Germinal center (tissue), 1 donor: ENCODE measurements at regions not wholly inside any gene's neighbourhood (a gene's known extent, or its start where the extent isn't known, plus 50 kb on each side); places are given as distances from the start of the nearest gene placed in this dataset.
"Not testable (repeated sequence)": the region's sequence is repeated elsewhere in the genome, so short reads cannot be mapped to it uniquely, and the experiment has no call there.

Experiments
- DNase-seq: peaks from one replicate; pipeline ENCODE4 v3.0.0; 2012; ENCODE audit warnings: mixed read lengths, low spot score

DNA sequence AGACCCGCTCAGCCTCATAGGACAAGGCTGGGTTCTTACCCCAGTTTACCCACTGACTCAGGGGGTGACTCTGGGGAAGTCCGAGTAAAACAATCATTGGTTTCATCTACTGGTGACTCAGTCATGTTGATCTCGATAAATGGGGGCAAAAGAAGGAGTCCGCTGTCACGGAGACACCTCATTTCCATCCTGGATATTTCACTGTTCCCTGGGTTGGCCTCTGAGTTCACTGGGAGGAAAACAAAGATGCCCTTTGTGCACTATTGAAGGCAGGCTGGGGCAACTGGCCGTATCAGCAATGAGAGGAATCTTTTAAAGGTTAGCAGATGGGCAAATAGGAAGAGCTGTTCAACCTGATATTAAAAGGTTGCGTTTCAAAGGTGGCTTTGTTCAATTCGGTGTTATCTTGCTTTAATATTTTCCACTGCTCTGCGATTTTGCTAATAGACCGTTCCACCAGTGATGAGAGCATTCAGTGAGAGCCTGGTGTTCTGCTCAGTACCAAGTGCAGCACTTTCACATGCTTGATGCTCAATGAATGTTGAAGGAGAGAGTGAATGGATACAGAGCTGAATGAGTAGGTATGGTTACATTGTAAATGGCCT, 110.2 kb upstream of the EGFLAM start:
- DNase-seq, result no peak

DNA sequence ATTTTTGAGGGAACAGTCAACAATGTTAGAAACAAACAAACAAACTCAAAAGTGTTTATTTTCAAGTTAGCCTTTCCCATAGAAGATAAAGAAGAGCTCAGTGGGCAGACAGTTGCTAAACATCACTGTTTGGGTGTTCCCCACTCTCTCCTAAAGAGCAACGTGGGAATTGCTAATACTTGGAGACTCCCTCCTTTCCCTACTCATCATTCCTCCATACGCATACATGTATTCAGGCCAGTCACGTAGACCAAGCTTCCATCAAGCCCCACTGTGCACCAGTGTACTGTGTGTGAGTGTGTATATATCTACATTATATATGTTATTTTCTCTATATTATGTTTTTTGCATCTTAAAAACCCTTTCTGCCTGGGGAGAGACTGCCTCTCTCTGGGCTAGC, 115.0 kb upstream of the EGFLAM start:
- DNase-seq, result no peak

DNA sequence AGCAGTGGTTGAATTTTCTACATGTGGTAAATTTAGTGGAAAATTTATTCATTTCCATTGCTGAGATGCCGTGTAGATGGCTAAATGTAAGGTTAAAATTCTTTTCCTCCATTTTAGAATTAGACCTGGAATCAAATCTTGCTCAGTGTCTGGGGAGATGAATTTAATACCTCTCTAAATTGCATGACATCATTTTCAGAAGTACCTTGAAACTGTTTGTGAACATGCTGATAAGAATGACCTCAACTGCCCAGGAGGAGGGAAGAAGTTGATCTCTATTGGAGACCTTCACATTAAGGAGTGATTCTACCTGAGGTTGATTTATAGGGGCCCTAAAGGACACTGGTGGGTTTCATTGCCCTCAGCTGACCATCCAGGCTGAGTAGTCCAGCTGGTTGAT, 116.7 kb upstream of the EGFLAM start:
- DNase-seq, result no peak

DNA sequence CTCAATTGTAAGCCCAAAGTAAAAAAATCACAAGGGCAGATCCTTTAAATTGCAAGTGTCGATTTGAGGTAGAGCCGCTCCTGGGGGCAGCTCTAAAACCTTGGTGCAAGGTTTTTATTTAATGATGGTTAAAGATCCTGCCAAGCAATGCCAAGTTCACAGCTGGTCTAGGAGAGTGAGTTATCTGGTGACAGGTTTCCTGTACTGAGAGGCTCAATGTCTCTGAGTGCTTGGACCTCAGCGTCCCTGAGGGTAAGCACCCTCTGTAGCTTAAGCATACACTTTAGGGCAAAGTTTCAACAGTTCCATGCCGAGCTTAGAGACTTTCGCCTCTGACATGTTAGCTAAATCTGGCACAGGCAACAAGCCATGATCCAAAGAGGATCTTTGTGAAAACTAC, 119.8 kb upstream of the EGFLAM start:
- no peak for DNase-seq

DNA sequence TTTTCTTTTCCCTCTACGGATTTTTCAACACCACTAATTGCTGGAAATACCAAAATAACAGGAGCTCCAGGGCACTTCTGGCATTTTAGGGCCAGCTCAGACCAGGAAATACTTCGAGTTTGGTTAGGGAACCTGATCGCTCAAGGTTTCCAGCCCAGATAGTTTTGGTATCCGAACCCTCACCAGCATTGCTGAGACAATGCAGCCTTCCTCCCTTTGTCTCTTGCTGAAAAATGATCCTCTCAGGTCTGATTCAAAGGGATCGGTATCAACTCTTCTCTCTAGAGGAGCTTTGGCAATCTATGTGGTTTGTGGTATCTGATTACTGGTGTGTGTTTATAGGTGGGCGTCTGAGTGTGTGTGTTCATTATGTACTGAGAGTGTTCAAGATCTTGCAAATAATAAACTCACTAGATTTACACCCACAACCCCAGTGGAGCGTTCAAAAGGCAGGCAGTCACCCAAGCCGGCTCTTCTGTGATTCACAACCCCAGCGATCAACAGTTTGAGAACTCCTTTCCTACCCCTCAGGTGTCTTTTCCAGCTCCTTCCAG, 122.8 kb upstream of the EGFLAM start:
- no peak for DNase-seq

DNA sequence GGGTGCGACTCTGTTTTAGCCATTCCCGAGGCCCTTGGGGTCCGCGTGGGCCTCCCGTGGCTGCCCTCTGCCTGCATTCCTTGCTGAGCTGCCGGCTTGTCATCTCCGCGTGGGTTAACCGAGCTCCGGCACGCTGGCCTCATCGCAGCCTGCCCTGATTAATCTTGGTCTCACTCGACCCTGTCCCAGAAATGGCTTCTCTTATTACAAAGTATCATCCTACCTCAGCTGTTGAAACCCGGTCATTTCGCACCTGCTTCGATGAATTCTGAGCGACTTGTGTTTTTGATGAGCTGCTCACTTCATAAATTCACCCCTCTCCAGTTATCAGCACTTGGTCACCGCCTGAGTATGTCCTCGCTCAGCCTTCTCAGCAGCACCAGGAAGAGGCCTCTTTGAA, 123.5 kb upstream of the EGFLAM start:
- no peak for DNase-seq

DNA sequence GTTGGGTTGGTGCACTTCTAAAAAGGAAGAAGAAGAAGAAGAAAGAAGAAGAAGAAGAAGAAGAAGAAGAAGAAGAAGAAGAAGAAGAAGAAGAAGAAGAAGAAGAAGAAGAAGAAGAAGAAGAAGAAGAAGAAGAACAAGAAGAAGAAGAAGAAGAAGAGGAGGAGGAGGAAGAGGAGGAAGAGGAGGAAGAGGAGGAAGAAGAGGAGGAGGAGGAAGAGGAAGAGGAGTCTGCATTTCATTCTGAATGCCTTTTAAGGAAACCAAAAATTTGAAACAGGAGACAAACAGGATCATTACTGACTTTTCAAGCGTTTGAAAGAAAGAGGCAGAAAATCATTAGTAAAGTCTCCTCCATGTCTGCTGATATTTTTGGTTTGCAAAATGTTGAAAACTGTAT, 124.1 kb upstream of the EGFLAM start:
- DNase-seq, result not testable (repeated sequence)

DNA sequence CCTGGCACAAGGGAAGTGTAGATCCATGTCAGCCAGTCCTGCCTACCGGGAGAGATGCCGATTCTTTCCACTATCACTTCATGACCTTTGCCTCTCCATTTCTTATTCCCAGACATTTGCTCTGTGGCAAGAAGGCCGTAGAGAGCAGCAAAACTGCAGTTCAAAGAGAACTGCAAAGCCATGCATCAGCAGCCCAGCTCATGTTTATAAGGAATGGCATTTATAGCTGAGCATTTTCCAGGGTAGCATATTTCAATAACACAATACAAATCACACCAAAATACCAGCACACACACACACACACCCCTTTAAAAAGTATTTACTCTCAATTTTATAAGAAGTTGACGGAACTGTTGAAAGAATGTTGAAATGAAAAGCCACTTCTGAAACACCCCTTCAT, 126.7 kb upstream of the EGFLAM start:
- DNase-seq, result no peak

DNA sequence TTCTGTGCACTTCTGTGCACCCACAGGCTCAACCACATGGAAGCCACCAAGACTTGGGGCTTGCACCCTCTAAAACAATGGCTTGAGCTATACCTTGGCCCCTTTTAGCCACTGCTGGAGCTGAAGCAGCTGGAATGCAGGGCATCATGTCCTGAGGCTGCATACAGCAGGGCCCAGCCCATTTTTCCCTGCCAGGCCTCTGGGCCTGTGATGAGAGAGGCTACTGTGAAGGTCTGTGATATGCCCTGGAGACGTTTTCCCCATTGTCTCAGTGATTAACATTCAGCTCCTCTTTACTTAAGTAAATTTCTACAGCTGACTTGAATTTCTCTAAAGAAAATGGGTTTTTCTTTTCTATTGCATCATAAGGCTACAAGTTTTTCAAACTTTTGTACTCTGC, 134.0 kb upstream of the EGFLAM start:
- DNase-seq, result no peak

DNA sequence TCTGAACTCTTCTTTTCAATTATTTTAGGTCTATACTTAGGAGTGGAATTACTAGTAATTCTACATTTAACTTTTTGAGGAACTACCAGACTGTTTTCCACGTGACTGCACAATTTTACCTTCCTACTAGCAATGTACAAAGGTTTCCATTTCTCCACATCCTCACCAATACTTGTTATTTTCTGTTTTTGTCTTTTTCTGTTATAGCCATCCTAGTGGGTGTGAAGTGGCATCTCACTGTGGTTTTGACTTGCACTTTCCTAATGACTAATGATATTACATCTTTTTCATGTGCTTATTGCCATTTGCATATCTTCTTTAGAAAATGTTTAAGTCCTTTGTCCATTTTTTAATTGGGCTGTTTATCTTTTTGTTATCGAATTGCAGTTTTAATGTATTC, 136.9 kb upstream of the EGFLAM start:
- no peak for DNase-seq

DNA sequence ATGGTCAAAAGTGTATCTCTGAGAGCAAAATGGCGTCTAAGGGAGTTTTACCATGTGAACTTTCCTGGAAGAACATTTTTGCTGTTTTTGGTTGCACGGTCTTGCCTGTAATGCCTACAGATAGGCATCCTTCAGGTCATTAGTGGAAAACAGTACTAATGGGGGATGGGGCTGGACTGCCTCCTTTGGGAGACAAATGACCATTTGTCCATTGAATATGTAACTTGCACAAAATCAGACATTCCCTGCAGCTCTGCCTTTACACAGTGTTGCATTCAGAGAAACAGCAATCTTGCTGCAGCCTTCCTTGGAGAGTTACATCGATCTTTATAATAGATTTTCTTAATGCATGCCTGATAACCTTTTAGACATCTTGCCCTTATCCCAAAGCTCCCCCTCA, 138.5 kb upstream of the EGFLAM start:
- DNase-seq, result no peak

DNA sequence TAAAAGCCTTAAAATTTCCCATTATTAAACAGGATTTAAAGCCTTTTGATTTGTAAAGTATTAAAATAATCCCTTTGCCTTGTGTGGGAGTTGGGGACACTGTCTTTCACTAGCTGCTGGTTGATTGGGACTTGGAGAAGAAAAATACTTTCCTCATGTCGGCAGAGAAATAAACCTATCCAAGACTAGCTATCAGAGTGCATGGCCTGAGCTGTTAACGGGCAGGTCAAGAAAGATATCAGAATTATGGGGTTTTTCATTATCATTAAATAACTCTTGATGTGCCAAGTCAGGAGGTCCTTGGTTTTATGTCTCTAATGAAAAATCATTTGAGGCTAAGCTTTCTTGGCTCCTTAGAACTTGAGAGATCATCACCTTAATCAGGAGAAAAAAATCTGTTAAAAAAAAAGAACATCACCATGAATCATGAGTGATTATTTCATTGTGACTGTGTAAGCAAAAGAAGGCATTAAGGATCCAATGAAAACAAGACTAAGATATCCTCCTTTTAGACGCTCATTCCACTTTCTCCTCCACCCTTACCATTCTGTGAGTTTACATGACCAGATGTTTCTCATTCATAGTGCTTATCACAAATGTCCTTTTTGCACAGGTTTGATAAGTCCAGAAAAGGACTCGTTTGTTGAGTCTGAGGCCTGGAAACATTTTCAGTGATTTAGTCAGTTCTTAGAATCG, 140.4 kb upstream of the EGFLAM start:
- DNase-seq, result no peak

DNA sequence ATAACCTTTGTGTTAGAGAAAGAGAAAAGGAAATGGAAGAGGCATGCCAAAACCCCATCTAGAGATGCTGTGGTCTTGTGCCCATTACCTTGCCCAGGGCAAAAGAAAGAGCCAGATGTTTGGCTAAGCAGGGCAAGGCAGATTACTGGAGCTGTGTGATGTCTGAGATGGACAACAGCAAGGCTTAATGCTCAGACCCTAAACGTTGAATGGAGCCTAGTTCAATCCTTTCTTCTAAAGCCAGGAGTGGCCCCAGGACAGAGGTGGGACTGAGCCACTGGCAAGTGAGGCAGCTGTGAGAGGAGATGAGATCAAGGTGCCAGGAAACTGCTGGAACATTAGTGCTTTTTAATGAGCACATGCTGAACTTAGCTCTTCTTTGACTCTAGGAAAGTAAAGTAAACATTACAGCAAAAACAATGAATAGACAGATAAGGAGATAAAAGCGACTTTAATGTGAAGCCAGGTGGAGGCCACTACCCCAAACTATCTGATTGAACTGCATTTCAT, 143.0 kb upstream of the EGFLAM start:
- no peak for DNase-seq

DNA sequence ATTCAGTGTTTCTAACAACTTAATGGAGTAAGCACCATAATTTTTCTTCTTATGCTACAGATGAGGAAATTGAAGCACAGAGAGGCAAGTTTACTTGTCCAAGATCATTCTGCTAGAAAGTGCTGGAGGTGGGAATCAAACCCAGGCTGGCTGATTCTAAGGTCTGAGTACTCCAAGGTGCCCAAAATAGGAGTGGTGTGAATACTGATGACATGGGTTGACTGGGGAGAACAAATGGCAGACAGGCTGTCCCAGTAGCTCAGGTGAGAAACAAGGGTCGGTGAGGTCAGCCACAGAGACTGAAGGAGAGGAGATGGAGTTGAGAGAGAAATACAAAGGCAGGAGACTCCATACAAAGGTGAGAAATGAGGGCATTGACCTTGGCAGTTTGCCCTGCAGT, 144.5 kb upstream of the EGFLAM start:
- no peak for DNase-seq

DNA sequence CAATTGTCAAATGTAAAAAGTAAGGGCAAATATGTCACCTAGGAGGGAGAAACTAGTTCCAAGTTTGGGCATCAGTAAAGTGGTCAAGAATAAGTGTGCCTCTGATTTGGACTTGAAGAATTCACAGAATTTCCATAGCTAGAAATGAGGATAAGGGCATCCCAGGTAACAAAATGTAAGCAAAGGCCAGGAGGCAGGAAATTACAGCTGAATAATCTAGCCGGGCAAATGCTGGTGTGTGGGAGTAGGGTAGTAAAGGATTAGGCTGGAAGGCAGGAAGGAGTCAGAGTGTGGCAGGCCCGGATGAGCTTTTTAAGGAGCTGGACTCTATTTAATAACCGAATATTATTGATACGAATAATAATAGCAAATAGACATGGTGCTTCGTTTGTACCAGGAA, 144.9 kb upstream of the EGFLAM start:
- DNase-seq, result no peak

DNA sequence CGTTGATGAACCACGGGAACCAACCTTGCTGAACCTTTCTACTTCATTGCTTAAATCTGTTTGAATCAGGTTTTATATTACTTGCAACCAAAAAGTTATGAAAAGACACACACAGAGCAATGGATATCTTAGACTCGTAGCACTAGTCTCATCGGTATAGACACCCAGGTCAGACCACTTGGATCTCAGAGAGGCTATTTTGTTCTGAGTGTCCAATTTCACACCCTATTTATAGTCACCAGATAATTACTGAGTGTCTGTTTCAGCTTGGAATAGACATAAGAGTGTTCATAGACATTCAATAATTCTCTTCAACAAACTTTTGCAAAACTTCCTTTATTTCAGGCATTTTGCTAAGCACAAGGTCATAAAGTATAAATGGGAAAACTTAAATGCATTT, 145.4 kb upstream of the EGFLAM start:
- DNase-seq, result no peak

DNA sequence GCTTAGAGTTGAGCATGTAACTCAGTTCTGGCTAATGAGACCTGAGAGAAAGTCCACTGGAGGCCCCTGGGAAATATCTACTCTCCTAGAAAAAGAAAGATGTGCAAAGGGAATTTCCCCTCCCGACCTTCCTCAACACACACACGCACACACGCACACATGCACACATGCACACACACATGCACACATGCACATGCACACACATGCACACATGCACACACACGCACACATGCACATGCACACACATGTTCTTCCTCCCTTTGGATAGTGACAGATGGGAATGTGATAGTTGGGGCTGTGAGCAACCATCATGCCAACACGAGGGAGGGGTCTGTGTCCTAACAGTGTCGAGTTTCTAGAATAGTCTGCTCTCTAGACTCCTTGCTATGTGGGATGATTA, 148.2 kb upstream of the EGFLAM start:
- DNase-seq, result no peak

DNA sequence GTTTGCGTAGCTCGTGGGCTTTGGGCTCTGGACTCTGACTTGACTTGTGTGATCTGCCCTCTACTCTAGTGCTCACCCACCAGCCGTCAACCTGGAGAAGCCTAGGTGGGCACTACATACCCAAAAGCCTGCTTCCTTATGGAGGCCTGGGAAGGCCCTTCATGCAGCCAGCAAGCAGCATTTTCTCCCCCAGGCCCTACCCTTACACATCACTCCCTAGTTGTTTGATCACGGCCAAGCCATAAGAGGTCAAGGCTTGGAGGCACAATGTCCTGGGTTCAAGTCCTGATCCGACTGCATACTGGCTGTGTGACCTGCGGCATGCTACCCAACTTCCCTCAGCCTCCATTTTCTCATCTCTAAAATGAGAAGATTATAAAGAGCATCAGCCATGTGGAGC, 151.3 kb upstream of the EGFLAM start:
- DNase-seq, result no peak

DNA sequence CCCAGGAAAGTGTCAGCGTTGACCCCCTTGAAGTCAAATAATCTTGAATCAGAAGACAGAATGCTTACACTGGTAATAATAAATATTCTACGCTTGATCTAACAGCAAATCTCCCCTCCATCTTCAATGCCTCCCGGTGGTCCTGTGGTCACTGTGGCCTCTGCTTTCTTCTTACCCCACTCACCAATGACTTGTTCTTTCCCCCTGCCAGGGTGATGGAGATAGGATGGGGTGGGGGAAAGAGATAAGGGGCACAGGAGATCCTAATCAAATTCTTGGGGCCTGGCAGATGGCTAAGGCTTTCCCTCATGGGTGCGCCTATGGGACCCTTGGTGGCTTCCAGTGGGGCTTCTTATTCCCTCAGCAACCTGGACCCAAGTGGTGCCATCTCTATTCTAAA, 152.6 kb upstream of the EGFLAM start:
- no peak for DNase-seq

DNA sequence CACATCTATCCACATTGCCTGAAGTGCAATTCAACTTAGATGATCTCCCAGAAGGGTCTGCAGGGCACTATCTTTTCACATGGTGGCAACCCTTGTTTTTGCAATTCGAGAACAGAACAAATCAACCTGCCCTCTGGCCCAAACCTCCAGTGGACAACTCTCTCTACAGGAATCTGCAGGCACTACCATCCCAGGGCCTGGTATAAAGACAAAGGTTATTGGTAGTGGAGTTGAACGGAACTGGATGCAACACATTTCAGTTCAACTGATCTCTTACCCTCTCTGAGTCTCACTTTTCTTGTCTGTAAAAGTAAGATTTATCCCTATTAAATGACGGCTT, 153.2 kb upstream of the EGFLAM start:
- DNase-seq, result no peak

DNA sequence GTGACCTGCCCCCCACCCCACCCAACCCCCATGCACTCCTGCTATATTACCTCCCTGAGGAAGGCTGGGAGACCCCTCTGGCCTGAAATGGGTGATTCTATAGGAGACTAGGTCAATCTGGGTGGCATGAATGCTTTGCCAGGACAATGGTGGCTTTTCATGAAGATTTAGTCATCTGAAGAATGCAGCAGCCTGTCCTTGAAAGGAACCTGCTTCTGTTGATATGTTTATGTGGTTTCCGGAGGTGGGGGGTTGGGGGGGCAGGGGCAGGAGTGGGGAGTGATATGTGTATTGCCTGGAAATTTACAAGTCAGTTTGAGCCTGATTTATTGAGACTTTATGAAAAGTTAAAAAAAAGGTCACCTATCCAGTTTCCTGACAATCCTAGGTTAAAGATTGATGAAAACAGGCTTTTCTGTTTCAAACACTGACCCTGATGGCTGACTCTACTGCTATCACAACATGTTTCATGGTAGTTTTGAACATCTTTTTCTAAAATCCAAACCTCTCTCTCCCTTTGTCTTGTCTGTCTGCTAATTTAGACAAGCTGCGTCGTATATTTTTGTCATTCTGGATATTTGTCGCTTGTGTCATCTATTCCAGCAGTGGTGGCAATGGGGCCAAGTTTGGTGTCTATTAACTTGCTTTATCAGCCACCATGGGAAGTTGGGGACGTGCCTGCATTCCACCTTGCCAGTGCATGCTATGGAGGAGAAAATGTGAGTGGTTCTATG, 153.7 kb upstream of the EGFLAM start:
- no peak for DNase-seq

DNA sequence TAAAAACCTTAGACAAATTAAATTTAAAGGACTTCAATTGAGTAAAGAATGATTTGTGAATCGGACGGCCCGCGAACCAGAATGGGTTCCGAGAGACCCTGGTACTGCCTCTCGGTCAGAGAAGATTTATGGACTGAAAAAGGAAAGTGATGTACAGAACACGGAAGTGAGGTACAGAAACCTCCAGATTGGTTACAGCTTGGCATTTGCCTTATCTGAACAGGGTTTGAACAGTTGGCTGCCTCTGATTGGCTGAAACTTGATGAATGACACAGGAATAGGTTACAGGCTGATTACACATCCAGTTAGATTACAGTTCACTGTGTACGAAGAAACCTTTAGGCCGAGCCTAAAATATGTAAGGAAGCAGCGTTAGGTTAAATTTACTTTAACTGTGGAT, 156.5 kb upstream of the EGFLAM start:
- DNase-seq, result no peak
